NCI-H1694 treated with DMSO at 0.1 percent for 48 hours (cell line): ENCODE measurements at regions not wholly inside any gene's neighbourhood (a gene's known extent, or its start where the extent isn't known, plus 50 kb on each side); places are given as distances from the start of the nearest gene placed in this dataset.

Experiments used
- DNase-seq: peaks from one replicate; lab custom pipeline; 2025; lab: John Stamatoyannopoulos, UW

DNA sequence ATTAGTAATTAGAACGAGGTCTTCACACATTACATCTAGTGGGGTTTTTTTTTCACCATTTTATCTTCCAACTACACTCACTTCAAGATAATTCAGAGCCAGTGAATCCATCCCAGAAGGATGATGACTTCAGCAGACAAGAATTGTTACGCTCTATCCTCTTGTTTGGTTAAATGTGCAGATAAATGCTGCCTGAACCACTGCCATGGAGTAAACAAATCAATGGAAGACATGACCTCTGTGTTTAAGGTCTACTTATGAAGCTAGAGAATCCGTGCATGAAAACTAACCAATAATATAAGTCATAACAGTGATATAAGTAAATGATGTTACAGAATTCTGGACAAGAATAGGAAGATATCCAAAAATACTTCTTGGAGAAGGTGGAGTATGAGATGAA is 602.6 kb downstream of the TLR4 start:
- no peak for DNase-seq

DNA sequence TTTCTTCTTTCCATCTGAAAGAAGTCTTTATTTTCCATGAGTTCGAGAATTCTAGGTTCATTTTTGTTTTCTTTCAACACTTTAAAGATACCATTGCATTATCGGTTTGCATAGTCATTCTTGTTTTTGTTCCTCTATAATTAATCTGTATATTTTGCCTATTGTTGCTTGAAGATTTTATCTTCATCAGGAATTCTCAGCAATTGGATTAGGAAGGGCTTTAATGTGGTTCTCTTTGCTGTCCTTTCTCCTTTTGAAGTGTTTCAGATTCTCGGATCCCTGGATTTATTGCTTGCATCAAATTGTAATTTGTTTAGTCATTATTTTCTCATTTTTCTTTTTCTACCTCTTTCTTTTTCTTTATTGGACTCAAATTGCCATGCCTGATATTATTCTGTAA is 609.8 kb downstream of the TLR4 start:
- DNase-seq, result no peak

DNA sequence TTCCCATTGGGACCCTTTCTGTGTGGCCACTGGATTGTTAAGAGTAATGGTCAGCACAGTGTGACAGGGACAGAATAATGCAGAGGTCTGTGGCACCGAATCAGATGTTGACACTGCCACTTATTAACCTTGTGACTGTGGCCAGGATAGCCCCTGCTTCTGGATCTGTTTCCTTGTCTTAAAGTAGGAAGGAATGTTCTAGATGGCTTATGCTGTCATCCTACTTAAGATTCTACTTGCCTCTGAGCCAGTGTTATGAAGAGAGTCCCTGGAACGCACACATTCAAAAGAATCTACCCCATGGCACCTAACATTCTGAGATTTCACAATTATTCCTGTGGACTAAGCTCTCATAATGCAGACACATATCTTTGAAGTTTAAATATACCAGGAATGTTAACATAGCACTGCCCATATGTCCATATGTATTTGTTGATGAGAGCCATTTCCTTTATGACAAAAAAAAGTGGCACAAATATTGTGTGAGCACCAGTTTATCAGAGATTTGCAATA is 612.7 kb downstream of the TLR4 start:
- no peak for DNase-seq

DNA sequence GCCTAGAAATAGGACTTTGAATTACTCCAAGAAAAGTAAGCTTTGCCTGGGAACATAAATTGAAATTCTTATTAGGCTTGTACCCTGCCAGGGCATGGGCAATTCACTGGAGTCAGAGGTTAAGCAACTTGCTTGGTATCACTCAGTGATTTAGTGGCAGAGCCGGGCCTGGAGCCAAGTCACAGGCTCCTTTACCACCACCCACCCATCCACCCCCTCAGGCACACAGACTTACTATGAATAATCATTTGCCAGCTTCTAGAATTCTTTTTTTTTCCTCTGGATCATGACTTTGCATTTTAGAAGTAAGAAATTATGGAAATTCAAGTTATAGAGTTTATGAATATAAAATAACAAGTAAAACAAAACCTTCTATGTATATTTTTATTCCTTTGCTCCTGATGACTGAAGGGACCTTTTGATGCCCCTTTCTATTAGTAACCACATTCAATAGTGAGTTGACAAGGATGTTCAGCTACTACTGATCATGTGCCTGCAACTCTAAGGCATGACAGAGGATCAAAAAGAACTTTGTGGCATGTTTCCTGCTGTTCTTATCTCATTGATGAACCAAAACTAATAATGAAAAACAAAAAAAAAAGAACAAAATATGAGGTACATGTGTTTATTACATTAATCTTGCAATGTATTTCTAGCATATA is 614.7 kb downstream of the TLR4 start:
- DNase-seq, result no peak

DNA sequence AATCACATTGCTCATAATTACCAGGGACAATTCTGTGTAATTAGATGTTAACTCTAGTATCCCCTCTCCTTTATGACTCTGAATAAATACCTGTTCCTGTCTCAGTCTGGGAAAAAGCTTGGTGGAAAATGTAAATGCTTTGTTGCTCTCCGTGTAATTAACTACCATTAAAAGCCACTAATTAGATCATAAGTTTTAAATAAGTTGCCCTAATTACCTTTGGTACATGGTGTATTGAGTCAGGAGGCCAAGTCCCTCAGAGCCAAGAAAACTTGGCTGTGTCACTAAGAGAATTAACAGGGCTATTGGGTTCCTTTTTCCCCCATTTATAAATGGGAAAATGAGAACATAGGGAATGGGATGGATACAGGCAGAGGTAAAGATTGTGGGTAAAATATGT is 617.6 kb downstream of the TLR4 start:
- no peak for DNase-seq

DNA sequence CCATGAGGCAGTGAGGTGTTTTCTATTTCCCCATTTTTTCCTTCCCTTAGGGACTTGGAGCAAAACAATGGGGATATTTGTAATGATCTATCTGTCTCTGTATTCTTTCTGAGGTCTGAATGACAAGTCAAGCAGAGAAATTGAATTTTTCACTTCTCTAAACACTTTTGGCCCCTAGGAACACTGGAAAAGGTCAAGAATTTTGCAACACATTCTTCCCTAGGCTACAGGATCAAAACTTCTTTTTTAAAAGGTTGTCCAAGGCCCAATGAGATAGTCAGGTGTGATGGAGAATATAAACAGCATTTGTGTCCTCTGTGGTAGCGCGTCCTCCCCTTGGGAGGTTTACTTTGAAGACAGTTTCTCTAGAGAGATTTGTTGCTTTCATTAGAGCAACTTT is 620.5 kb downstream of the TLR4 start:
- no peak for DNase-seq

DNA sequence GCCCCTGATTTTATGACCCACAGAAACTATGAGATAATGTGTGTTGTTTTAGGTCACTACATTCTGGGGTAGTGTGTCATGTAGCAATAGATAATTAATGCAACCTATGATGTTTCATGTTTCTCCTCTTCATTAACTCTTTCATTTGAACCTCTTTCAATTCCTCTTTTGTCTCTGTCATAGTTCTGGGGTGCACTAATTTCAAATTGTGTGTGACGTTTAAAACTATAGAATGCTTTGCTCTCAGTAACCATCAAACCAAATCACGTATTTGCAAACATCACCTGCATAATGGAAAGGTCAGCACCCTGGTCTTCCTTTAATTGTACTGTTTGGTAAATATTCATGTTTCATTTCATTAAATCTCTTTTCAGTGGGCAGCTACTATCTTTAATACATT is 621.6 kb downstream of the TLR4 start:
- DNase-seq, result no peak

DNA sequence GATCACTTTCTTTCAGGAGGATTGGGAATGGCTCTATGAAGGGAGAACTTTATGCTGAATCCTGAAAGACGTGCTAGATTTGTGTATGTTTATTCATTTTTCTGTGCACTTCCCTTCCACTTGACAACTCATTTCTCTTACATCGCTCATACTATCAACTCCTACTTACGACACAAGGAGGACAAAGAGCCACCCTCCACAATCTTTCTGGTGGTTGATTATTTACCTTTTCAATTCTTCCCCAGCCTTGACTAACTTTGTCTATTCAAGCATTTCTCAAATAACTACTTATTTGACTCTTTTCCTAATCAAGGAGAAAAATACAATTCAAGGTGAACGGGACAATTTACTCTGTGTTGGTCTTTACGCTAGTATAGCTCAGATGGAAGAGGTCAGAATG is 622.1 kb downstream of the TLR4 start:
- DNase-seq, result no peak

DNA sequence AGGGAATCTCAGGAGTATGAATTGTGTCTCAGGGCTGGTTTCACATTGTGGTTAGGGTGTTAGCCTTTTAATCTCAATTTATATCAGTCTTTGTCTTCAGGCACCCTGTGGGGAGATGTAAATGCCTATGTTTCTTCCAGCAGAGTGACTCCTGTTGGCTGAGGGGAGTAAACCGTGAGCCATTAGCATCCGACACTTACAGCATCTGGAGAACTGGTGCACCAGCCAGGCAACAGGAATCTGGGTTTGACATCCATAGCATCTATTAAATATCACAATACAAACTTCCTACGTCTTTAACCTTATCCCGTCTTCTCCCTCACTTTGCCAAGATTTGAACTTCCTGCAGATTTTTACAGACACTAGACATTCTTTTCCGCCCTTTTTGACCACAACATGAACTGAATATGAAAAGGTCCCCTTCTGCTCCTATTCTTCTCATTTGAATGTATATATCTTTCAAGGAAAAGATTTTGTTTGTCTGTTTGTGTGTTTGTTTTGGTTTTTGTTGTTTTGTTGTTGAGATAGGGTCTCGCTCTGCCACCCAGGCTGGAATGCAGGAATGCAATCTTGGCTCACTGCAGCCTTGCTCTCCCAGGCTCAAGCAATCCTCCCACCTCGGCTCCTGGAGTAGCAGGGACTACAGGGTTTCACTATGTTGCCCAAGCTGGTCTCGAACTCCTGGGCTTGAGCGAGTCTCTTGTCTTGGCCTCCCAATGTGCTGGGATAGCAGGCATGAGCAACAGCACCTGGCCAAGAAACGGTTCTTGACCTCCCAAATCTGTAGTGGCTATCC is 626.2 kb downstream of the TLR4 start:
- no peak for DNase-seq

DNA sequence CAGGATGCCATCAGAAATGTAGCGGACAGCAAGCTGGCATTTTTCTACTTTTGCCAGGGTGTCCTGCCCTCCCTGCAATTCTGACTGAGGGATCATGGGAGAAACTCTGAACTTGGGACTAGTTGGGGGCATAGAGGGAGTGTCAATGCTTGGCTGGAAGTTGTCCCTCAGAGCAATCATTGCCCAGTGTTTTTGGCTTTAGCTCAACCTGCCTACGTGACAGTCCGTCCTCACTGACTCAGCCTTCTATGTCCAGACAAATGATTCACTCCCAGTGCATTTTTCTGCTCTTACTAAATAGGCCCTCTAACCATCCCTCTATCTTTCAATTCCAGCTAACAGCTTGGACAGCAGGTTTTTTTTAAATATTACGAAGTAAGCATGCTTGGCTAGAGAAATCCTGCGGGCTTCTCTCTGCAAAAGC is 627.4 kb downstream of the TLR4 start:
- DNase-seq, result no peak

DNA sequence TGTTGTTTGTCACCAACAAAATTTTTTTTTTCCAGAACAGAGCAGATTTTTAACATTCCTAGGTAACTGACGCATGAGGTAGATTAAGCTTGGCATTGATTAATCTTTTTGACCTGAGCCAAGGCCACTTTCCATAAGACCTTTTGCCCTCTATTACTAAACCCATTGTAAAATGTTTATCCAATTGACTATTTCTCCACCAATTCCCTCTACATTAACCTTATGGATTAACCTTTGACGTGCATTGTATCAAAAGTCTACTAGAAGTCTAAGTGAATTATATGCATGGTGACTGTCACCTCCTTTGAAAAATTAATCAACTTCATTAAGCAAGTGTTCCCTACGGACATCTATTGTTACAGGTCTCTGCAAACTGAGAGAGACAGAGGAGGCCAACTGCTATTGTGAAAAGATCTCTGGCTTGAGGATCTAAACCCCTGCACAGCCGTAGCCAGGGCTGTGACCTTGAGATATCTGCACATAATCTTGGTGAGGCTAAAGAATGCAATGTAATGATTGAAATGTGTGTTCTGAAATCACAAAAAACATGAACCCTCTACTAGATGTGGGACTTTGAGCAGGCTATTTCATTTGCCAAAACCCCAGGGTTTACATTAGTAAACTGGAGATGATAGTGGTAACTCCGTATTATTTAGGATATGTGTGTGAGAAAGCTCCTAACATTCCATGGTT is 632.2 kb downstream of the TLR4 start:
- no peak for DNase-seq

DNA sequence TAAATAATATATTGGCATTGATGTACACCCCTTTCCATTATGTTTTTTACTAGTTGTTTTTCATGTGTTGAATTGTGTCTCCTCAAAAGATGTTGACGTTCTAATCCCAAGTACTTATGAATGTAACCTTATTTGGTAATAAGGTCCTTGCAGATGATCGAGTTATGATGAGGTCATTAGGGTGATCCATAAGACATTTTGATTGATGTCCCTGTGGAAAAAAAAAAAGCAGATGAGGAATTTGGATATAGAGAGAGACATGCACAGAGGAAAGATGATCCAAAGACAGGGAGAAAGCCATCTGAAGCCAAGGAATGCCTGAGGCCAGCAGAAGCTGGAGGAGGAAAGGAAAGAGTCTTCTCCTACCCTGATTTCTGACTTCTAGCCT is 632.7 kb downstream of the TLR4 start:
- DNase-seq, result no peak

DNA sequence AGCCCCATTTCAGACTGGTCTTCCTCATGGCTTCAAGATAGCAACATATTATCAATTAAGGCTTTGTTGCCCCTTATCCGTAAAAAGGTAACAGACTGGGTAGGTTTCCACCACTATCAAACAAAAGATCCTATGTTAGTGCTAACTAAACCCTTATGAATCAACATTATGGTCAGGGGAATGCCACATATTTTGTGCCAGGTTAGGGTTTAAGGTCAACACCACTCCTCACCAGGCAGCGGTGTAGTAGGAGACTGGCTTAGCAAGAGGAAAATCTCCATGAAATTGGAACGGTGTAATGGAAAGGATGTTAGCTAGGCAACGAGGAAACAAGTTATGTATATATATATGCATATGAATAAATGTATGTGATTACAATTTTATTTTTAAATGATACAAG is 655.8 kb downstream of the TLR4 start:
- DNase-seq, result no peak

DNA sequence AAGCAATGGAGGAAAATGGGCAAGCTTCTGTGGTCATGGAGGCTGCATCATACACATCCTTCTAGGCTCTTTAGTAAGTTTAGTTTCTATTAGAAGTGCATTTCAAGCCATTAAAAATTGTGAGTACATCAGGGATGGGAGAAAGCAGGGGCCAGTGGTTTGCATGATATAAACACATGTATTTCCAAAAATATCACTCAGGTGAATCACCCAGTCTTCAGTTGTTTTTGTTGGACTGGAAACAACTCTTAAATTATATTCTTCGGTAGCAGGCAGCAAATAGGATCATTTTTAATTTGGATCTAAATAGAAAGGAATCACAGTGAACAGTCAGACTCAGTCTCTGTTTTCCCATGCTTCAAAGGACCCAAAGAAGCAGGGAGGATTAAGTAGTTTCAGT is 657.9 kb downstream of the TLR4 start:
- DNase-seq, result no peak

DNA sequence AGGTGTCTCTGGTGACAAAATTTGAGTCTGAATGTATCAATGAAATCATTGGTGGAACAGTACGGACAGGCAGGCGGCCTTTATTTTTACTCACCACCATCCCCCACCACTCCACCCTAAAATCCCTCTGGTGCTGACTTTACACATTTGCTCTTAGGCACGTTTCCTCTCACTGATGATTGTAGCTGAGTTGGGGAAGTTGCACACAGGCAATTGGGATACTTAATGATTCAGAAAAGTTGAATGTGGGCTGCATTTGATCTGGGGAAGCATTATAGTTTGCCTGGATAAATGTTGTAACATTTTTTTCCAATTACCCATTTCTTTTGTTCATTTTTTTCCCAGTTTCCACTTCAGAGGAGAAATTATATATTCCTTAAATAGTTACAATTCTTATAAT is 658.4 kb downstream of the TLR4 start:
- DNase-seq, result no peak

DNA sequence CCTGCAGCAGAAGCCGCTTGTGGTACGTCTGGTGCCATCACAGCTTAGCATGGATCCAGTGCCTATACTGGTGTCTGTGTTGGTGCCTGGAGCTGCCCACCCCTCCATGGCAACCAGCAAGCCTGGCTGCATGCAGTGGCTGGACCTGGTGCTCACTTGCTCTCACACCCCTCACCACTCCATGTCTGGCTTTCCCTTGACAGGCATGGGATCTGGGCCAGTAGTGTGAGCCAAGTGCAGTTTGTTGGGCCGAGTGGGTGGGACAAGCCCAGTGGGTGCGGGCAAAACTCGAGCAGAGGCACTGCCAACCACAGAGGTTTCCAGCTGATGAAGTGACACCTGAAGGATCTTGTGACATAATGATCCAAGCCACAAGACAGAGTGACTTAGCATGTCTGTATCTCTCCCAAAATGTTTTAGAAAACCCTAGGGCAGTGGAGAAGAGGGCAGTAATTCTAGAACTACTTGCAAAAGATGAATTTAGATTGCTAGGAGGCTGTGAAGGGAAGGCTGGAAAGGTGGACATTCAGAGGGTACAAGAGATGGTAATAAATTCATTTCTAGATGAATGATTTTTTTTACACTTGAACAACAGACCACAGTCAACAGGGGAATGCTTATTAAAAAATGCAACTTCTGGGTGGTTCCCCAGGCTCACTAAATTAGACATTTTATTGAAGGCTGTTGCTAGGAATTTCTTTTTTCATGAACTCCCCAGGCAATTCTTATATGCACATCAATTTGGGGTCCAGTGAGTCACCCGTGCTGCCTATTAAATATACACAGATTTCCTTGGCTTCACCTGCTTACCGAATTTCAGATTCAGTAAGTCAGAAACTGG is 660.3 kb downstream of the TLR4 start:
- DNase-seq, result no peak

DNA sequence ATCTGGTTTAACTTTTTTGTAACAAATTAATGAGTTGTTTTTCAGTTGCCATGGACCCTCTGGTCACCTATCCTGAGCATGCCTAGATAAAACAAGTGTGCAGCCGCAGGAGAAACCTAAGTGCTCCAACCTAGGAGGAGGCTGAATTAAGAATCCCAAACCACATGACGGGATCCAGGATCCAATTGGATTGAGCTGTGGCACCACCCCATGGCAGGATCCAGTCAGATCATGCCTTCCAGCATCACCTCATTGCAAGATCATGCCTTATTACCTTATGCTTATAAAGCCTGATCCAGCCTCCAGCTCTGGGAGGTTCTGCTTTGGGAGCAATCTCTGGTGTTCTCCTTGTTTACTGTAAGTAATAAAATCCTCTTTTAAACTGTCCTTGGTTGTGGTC is 662.0 kb downstream of the TLR4 start:
- no peak for DNase-seq

DNA sequence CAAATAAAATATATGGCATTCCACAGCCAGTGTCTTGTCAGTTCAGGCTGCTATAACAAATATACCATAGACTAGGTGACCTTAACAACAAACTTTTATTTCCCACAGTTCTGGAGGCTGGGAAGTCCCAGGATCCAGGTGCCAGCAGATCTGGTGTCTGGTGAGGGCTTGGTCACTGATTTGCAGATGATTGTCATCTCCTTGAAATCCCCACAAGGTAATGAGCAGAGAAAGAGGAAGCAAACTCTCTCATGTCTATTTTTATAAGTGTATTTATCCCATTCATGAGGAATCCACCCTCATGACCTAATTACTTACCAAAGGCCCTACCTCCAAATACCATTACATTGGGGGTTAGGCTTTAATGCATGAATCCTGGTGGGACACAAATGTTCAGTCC is 663.2 kb downstream of the TLR4 start:
- DNase-seq, result no peak

DNA sequence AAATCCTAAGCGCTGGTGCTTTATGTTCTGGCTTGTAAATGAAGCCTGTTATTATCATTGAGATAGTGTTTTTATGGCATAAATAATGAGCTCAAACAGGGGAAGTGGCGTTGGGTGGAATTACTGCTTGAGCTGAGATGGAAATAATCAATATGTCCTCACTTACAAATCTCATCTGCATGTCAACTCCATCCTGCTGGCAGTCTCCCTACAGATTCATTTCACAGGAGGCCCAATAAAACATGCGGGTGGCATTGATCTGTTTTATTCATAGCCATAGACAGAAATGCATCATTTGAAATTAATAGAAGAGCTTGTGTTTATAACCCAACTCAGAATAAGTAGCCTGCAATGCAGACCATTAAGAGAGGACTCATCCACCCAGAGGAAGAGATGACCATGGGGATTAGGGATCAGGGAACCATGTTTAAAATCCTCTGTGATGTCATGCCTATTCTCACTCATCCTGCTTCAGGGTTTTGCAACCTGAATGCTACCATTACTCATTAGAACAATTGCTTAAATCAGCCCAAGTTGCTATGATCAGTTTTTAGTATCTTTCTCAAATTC is 680.4 kb downstream of the TLR4 start:
- DNase-seq, result no peak

DNA sequence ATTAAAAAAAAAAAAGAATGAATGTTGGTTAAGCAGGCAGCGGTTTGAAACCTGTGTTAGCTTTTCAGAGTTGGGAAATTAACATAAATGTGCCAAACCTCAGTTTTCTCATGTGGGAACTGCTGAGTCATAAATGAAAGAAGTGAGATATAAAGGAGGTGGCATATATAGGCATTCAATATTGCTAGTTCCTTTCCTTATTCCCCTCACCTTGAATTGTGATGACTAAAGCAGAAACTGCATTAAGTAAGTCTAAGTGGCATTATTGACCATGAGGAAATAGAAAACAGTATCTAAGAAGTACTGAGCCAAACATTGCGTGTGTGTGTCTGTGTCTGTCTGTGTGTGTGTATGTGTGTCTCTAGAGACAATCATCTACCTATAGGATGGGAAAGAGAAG is 691.2 kb downstream of the TLR4 start:
- no peak for DNase-seq

DNA sequence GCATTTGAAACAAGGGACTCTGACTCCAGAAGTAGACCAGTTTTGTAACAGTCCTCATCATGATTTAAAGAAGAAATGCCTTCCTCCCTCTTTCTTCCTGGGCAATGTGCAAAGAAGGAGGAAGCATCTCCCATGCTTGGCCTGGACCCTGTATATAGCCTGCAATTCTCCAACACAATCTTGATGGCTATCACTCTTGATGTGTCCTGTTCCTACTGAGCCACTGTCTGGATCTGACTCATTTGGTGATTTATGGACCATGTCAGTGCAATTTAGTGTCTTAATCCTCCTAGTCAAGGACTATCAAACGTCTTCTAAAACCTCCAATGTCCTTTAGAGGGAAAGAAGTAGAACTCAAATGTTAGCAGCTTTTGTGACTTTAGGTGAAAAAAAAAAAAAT is 697.3 kb downstream of the TLR4 start:
- no peak for DNase-seq

DNA sequence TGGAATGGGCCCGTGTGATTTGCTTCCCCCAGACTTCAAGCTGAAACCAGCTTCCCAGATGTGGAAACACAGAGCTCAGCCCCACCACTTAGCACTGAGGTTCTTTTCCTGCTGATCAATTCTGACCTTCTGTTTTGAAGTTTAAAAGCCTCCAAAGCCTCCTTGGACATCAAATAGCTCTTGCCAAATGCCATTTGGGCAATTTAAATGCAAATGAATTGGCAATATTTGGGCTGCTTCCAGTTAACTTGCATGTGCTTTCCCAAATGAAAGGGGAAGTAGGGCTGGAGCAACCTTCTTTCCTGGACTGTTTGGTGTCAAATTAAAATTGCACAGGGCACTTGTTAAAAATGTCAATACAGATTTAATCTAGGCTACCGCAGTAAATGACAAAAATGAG is 710.5 kb downstream of the TLR4 start:
- no peak for DNase-seq
